OCI-LY1 (cell line): ENCODE measurements at regions not wholly inside any gene's neighbourhood (a gene's known extent, or its start where the extent isn't known, plus 50 kb on each side); places are given as distances from the start of the nearest gene placed in this dataset.

Experiments
- H2AFZ ChIP-seq: fragments of 200-600 bp; sonication (generic), shearing (Covaris generic); 2 replicates; pipeline ENCODE4 v1.6.0; 2014; ENCODE audit warnings: antibody characterized with exemption, mild to moderate bottlenecking, low read length
- H3F3A ChIP-seq: fragments of 200-600 bp; sonication (generic), shearing (Covaris generic); 2 replicates; pipeline ENCODE4 v1.6.0; 2014; ENCODE audit warnings: mild to moderate bottlenecking, antibody characterized with exemption, low read length, moderate library complexity; ENCODE audit not compliant: insufficient read depth
- H3K27ac ChIP-seq: fragments of 200-600 bp; sonication (generic); 2 replicates; pipeline ENCODE4 v1.5.1; 2014; ENCODE audit warnings: low read length, mixed run types, mild to moderate bottlenecking, low read depth; ENCODE audit not compliant: poor library complexity, severe bottlenecking
- H3K27me3 ChIP-seq: fragments of 200-600 bp; sonication (generic); 2 replicates; pipeline ENCODE4 v1.6.0; 2014; ENCODE audit warnings: antibody characterized with exemption, mild to moderate bottlenecking, low read length, moderate library complexity; ENCODE audit not compliant: insufficient read depth
- H3K36me3 ChIP-seq: fragments of 200-600 bp; sonication (generic); 2 replicates; pipeline ENCODE4 v1.6.1; 2014; ENCODE audit warnings: mild to moderate bottlenecking, antibody characterized with exemption, low read length, moderate library complexity, mixed read lengths; ENCODE audit not compliant: insufficient read depth
- H3K4me1 ChIP-seq: fragments of 200-600 bp; sonication (generic); 2 replicates; pipeline ENCODE4 v1.5.1; 2014; ENCODE audit warnings: mild to moderate bottlenecking, low read length, moderate library complexity; ENCODE audit not compliant: insufficient read depth, severe bottlenecking
- H3K4me2 ChIP-seq: fragments of 200-600 bp; sonication (generic), shearing (Covaris generic); 2 replicates; pipeline ENCODE4 v1.6.1; 2014; ENCODE audit warnings: low read length
- H3K4me3 ChIP-seq: fragments of 200-600 bp; sonication (generic); 2 replicates; pipeline ENCODE4 v1.5.1; 2014; ENCODE audit warnings: low read length, low read depth, mild to moderate bottlenecking, mixed read lengths; ENCODE audit not compliant: poor library complexity, severe bottlenecking
- H3K79me2 ChIP-seq: fragments of 200-600 bp; shearing (Covaris generic); 2 replicates; pipeline ENCODE4 v1.6.1; 2016; ENCODE audit warnings: mixed run types, low read length, mixed read lengths; ENCODE audit not compliant: insufficient read depth
- H3K9ac ChIP-seq: fragments of 200-600 bp; sonication (generic), shearing (Covaris generic); 2 replicates; pipeline ENCODE4 v1.6.1; 2014; ENCODE audit warnings: mild to moderate bottlenecking, low read length, mixed read lengths
- H3K9me2 ChIP-seq: fragments of 200-600 bp; sonication (generic), shearing (Covaris generic); 2 replicates; pipeline ENCODE4 v1.6.1; 2014; ENCODE audit warnings: low read depth, mild to moderate bottlenecking, low read length, mixed read lengths
- H3K9me3 ChIP-seq: fragments of 200-600 bp; shearing (Covaris generic); 2 replicates; pipeline ENCODE4 v1.6.1; 2014; ENCODE audit warnings: low read length, mixed read lengths
- H4K20me1 ChIP-seq: fragments of 200-600 bp; sonication (generic), shearing (Covaris generic); 2 replicates; pipeline ENCODE4 v1.6.0; 2016; ENCODE audit warnings: mild to moderate bottlenecking, low read length; ENCODE audit not compliant: insufficient read depth
- CTCF ChIP-seq: fragments of 200-600 bp; sonication (generic), shearing (Covaris generic); IDR thresholded peaks from 2 replicates; pipeline ENCODE4 v1.5.1; 2017; ENCODE audit warnings: mild to moderate bottlenecking, antibody characterized with exemption, low read length, moderate library complexity, mixed read lengths
- EZH2 ChIP-seq: fragments of 200-600 bp; sonication (generic), shearing (Covaris generic); IDR thresholded peaks from 2 replicates; pipeline ENCODE4 v1.8.0; 2017; ENCODE audit warnings: borderline replicate concordance, mixed run types, mild to moderate bottlenecking, antibody characterized with exemption, low read length, moderate library complexity, mixed read lengths

- Histone ChIP-seq H3K79me2 (no peaks in the 10 kb centered on the region), H3K9me2 (no peaks in the 10 kb centered on the region), H3K4me2 (no peak overlapping the region), H3K9me3 (no peaks in the 10 kb centered on the region), H3K9ac (no peak overlapping the region), H2AFZ (no peak overlapping the region), H3K4me1 (no peaks in the 10 kb centered on the region), H3K36me3 (no peaks in the 10 kb centered on the region), H4K20me1 (no peaks in the 10 kb centered on the region), H3K27me3 (0 out of 2 replicates have a peak, but pooled peaks cover 6% of the 10 kb centered on the region), H3K27ac (no peak overlapping the region), H3F3A (no peaks in the 10 kb centered on the region), H3K4me3 (no peak overlapping the region)
- TF ChIP-seq CTCF (no peak), EZH2 (no peak)
These were observed 97.1 kb upstream of the IQSEC1 start for GRCh38 chr3:13170317-13170716.

GRCh38 chr3:13168391-13168790 lies 95.2 kb upstream of the IQSEC1 start:
- no peak for TF ChIP-seq EZH2
- no peak for TF ChIP-seq CTCF

GRCh38 chr3:13167829-13168228 lies 94.6 kb upstream of the IQSEC1 start:
- H3K27me3 ChIP-seq, result no peaks in the 10 kb centered on the region
- no peak overlapping the region for H3K27ac ChIP-seq
- no peaks in the 10 kb centered on the region for H4K20me1 ChIP-seq
- H3K9me2 ChIP-seq, result no peaks in the 10 kb centered on the region
- no peak overlapping the region for H2AFZ ChIP-seq
- no peaks in the 10 kb centered on the region for H3F3A ChIP-seq
- H3K36me3 ChIP-seq, result no peaks in the 10 kb centered on the region
- H3K4me3 ChIP-seq, result no peak overlapping the region
- no peak overlapping the region for H3K9ac ChIP-seq
- H3K9me3 ChIP-seq, result no peaks in the 10 kb centered on the region
- TF ChIP-seq CTCF (no peak), EZH2 (no peak)
- H3K79me2 ChIP-seq, result no peaks in the 10 kb centered on the region
- H3K4me2 ChIP-seq, result no peak overlapping the region
- H3K4me1 ChIP-seq, result no peaks in the 10 kb centered on the region

More at GRCh38 chr3:13168391-13168790, 95.2 kb upstream of the IQSEC1 start:
- Histone ChIP-seq H3K9me2 (no peaks in the 10 kb centered on the region), H3K4me2 (no peak overlapping the region), H3K4me3 (no peak overlapping the region), H3K27ac (no peak overlapping the region), H3K9ac (no peak overlapping the region), H4K20me1 (no peaks in the 10 kb centered on the region), H2AFZ (no peak overlapping the region), H3K27me3 (no peaks in the 10 kb centered on the region), H3F3A (no peaks in the 10 kb centered on the region), H3K36me3 (no peaks in the 10 kb centered on the region), H3K79me2 (no peaks in the 10 kb centered on the region), H3K4me1 (no peaks in the 10 kb centered on the region), H3K9me3 (no peaks in the 10 kb centered on the region)
